Ishikawa (cell line): ENCODE measurements at regions not wholly inside any gene's neighbourhood (a gene's known extent, or its start where the extent isn't known, plus 50 kb on each side); places are given as distances from the start of the nearest gene placed in this dataset.

ENCODE experiments used
- CEBPB ChIP-seq: IDR thresholded peaks from 2 replicates; pipeline ENCODE4 v1.6.1; 2012
- CREB1 ChIP-seq: IDR thresholded peaks from 2 replicates; pipeline ENCODE4 v1.6.1; 2012; ENCODE audit warnings: low read depth
- EGR1 ChIP-seq: IDR thresholded peaks from 2 replicates; pipeline ENCODE4 v1.6.1; 2012
- EP300 ChIP-seq: IDR thresholded peaks from 2 replicates; pipeline ENCODE4 v1.6.1; 2012; ENCODE audit warnings: borderline replicate concordance
- FOXM1 ChIP-seq: IDR thresholded peaks from 2 replicates; pipeline ENCODE4 v1.6.1; 2012; ENCODE audit warnings: low read depth, borderline replicate concordance
- NFIC ChIP-seq: IDR thresholded peaks from 2 replicates; pipeline ENCODE4 v1.6.1; 2012
- RAD21 ChIP-seq: IDR thresholded peaks from 2 replicates; pipeline ENCODE4 v1.6.1; 2012; ENCODE audit warnings: low read depth
- REST ChIP-seq: IDR thresholded peaks from 2 replicates; pipeline ENCODE4 v1.6.1; 2012; ENCODE audit warnings: low read depth, mild to moderate bottlenecking
- TAF1 ChIP-seq: IDR thresholded peaks from 2 replicates; pipeline ENCODE4 v1.6.1; 2012; ENCODE audit warnings: low read depth, mild to moderate bottlenecking
- TCF12 ChIP-seq: IDR thresholded peaks from 2 replicates; pipeline ENCODE4 v1.6.1; 2012; ENCODE audit warnings: low read depth
- TEAD4 ChIP-seq: IDR thresholded peaks from 2 replicates; pipeline ENCODE4 v1.6.1; 2012
- YY1 ChIP-seq: IDR thresholded peaks from 2 replicates; pipeline ENCODE4 v1.6.1; 2012; ENCODE audit warnings: low read depth
- ZBTB7A ChIP-seq: IDR thresholded peaks from 2 replicates; pipeline ENCODE4 v1.6.1; 2012; ENCODE audit warnings: low read depth
- TF ChIP-seq, protein P1 (sequence below): IDR thresholded peaks from 2 replicates; pipeline ENCODE4 v1.6.1; 2012
- TF ChIP-seq, protein P2 (sequence below): IDR thresholded peaks from 2 replicates; pipeline ENCODE4 v1.6.1; 2012

GRCh38 chr1:239814306-239814881 is 277.3 kb upstream of the FMN2 start:
- TF ChIP-seq ZBTB7A, result no peak
- TF ChIP-seq EP300, result no peak
- TF ChIP-seq REST, result no peak
- TF ChIP-seq TAF1, result no peak
- TF ChIP-seq, protein P1, sequence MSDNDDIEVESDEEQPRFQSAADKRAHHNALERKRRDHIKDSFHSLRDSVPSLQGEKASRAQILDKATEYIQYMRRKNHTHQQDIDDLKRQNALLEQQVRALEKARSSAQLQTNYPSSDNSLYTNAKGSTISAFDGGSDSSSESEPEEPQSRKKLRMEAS, result no peak
- no peak for TF ChIP-seq TCF12
- no peak for TF ChIP-seq NFIC
- no peak for TF ChIP-seq TEAD4
- no peak for TF ChIP-seq FOXM1
- TF ChIP-seq EGR1, result no peak
- no peak for TF ChIP-seq CEBPB
- no peak for TF ChIP-seq RAD21
- TF ChIP-seq, protein P2, sequence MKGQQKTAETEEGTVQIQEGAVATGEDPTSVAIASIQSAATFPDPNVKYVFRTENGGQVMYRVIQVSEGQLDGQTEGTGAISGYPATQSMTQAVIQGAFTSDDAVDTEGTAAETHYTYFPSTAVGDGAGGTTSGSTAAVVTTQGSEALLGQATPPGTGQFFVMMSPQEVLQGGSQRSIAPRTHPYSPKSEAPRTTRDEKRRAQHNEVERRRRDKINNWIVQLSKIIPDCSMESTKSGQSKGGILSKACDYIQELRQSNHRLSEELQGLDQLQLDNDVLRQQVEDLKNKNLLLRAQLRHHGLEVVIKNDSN, result no peak
- no peak for TF ChIP-seq CREB1
- no peak for TF ChIP-seq YY1

GRCh38 chr1:239815074-239815473 is 276.6 kb upstream of the FMN2 start:
- TF ChIP-seq TAF1, result no peak
- no peak for TF ChIP-seq RAD21
- TF ChIP-seq, protein P1, result no peak
- no peak for TF ChIP-seq EGR1
- TF ChIP-seq REST, result no peak
- TF ChIP-seq, protein P2, result no peak
- no peak for TF ChIP-seq TCF12
- no peak for TF ChIP-seq YY1
- no peak for TF ChIP-seq TEAD4
- TF ChIP-seq NFIC, result no peak
- TF ChIP-seq CREB1, result no peak
- no peak for TF ChIP-seq CEBPB
- TF ChIP-seq ZBTB7A, result no peak
- TF ChIP-seq FOXM1, result no peak
- no peak for TF ChIP-seq EP300

DNA sequence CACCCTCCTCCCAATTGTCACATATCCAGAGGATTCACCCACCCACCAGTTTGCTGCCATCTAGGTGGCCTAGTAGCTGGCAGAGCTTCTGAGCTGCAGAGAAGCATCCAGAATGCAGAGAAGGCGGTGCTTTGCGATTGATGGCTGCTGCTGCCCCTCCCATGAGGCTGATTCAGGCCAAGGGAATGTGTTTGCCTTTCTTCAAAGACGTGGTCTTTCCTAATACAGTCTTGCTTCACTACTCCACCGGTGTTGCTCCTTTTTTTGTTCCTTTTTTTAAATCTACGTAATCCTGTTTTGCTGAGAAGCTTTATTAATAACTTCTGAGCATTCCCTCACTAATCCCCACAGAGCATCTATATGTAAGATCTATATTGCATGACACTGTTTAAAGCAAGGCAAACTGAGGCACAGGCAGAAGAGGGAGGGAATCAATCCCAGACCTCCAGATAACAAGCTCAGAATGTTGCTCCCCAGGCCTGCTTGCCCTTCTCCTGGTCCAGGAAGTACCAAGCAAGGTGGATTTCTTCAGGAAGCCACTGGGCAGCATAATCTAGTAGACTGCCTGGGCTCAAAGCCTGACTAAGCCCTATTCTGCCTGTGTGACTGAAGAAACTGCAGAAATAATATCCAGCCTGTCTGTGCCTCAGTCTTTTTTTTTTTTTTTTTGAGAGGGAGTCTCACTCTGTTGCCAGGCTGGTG is 275.5 kb upstream of the FMN2 start:
- 0 out of 2 replicates have a peak, but pooled peaks have one; percentile 58 for TF ChIP-seq YY1
- TF ChIP-seq EP300, result no peak
- no peak for TF ChIP-seq CREB1
- peak; percentile 75 for TF ChIP-seq CEBPB
- no peak for TF ChIP-seq TCF12
- no peak for TF ChIP-seq ZBTB7A
- no peak for TF ChIP-seq FOXM1
- TF ChIP-seq, protein P2, result no peak
- no peak for TF ChIP-seq RAD21
- peak; percentile 67 for TF ChIP-seq TEAD4
- TF ChIP-seq, protein P1, result no peak
- no peak for TF ChIP-seq NFIC
- TF ChIP-seq TAF1, result no peak
- TF ChIP-seq EGR1, result no peak
- no peak for TF ChIP-seq REST
